ENCODE measurements at regions not wholly inside any gene's neighbourhood (a gene's known extent, or its start where the extent isn't known, plus 50 kb on each side); places are given as distances from the start of the nearest gene placed in this dataset.

GRCh38 chr2:52181080-52181479 lies 1149.1 kb upstream of the NRXN1 start:
- no peaks in the 10 kb centered on the region for H3K27me3 ChIP-seq

DNA sequence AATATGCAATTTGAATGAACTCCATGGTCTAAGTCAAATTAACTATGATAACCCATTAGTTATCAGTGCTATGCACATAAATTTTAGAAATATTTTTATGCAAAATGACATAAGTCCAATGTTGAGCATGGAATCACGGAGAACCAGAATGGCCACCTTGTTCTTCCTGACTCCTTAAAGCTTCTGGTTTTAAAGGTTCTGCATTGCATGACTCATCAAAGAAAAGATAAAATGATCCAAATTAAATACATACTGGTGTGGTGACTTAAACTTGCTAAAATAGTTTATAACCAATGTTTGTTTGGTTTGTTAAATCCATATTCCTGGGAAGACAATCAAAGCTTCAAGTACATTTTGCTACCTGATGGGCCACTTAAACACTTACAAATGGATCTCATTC lies 1146.9 kb upstream of the NRXN1 start:
- TF ChIP-seq CTCF (IDR thresholded peaks at IDR 0.05; ENCODE audit: low read depth, low read length), result no peak
- Histone ChIP-seq H3K27me3 (no peaks in the 10 kb centered on the region), H3K4me1 (no peaks in the 10 kb centered on the region), H3K4me3 (ENCODE audit: low read depth, low read length) (no peak overlapping the region), H3K9me3 (no peaks in the 10 kb centered on the region), H3K36me3 (no peaks in the 10 kb centered on the region)
- DNase-seq, result no peak

More at GRCh38 chr2:52181080-52181479, 1149.1 kb upstream of the NRXN1 start:
- DNase-seq, result no peak
- Histone ChIP-seq H3K4me1 (no peaks in the 10 kb centered on the region), H3K36me3 (no peaks in the 10 kb centered on the region), H3K4me3 (ENCODE audit: low read depth, low read length) (no peak overlapping the region), H3K9me3 (no peaks in the 10 kb centered on the region)
- TF ChIP-seq CTCF (IDR thresholded peaks at IDR 0.05; ENCODE audit: low read depth, low read length), result no peak

GRCh38 chr2:52145005-52145404 lies 1113.1 kb upstream of the NRXN1 start:
- DNase-seq, result no peak
- Histone ChIP-seq H3K4me3 (ENCODE audit: low read depth, low read length) (no peak overlapping the region), H3K36me3 (no peaks in the 10 kb centered on the region), H3K4me1 (no peaks in the 10 kb centered on the region), H3K27me3 (no peaks in the 10 kb centered on the region), H3K9me3 (no peaks in the 10 kb centered on the region)
- TF ChIP-seq CTCF (IDR thresholded peaks at IDR 0.05; ENCODE audit: low read depth, low read length), result no peak

- no peak overlapping the region for H3K4me3 ChIP-seq (ENCODE audit: low read depth, low read length)
- no peak for TF ChIP-seq CTCF (IDR thresholded peaks at IDR 0.05; ENCODE audit: low read depth, low read length)
- no peak for DNase-seq
- no peaks in the 10 kb centered on the region for H3K36me3 ChIP-seq
- H3K9me3 ChIP-seq, result no peaks in the 10 kb centered on the region
- H3K27me3 ChIP-seq, result no peaks in the 10 kb centered on the region
- no peaks in the 10 kb centered on the region for H3K4me1 ChIP-seq
These were observed 1112.7 kb upstream of the NRXN1 start for GRCh38 chr2:52144590-52144989.

GRCh38 chr2:52141076-52141475 lies 1109.1 kb upstream of the NRXN1 start:
- Histone ChIP-seq H3K4me3 (ENCODE audit: low read depth, low read length) (no peak overlapping the region), H3K9me3 (no peaks in the 10 kb centered on the region), H3K27me3 (no peaks in the 10 kb centered on the region), H3K4me1 (no peaks in the 10 kb centered on the region), H3K36me3 (no peaks in the 10 kb centered on the region)
- DNase-seq, result no peak
- TF ChIP-seq CTCF (IDR thresholded peaks at IDR 0.05; ENCODE audit: low read depth, low read length), result no peak

- no peak for DNase-seq
- Histone ChIP-seq H3K4me1 (no peaks in the 10 kb centered on the region), H3K36me3 (no peaks in the 10 kb centered on the region), H3K27me3 (no peaks in the 10 kb centered on the region), H3K4me3 (ENCODE audit: low read depth, low read length) (no peak overlapping the region), H3K9me3 (no peaks in the 10 kb centered on the region)
- TF ChIP-seq CTCF (IDR thresholded peaks at IDR 0.05; ENCODE audit: low read depth, low read length), result no peak
These were observed 1107.3 kb upstream of the NRXN1 start for GRCh38 chr2:52139241-52139640.

All from BE2C (cell line).